GM18507 (cell line): ENCODE measurements at regions not wholly inside any gene's neighbourhood (a gene's known extent, or its start where the extent isn't known, plus 50 kb on each side); places are given as distances from the start of the nearest gene placed in this dataset.
"Not testable (repeated sequence)": the region's sequence is repeated elsewhere in the genome, so short reads cannot be mapped to it uniquely, and the experiment has no call there.

Experiments used
- DNase-seq: peaks from one replicate; pipeline ENCODE4 v3.0.0; 2011; ENCODE audit warnings: low read depth; ENCODE audit not compliant: insufficient read length; ENCODE audit errors: extremely low spot score
- FAIRE-seq: peaks from 2 replicates; lab custom pipeline; 2011; peaks lifted over from hg19 to GRCh38; lab: Jason Lieb, UNC

- FAIRE-seq, result no peak
- no peak for DNase-seq
These were observed 682.1 kb downstream of the MECOM start for GRCh38 chr3:168981396-168981795.

GRCh38 chr3:168977716-168978374, 685.7 kb downstream of the MECOM start:
- FAIRE-seq, result no peak
- no peak for DNase-seq

- FAIRE-seq (no peak), DNase-seq (no peak)
These were observed 686.5 kb downstream of the MECOM start for GRCh38 chr3:168976969-168977368.

GRCh38 chr3:168975576-168975975, 687.9 kb downstream of the MECOM start:
- FAIRE-seq, result no peak
- no peak for DNase-seq

- DNase-seq, result no peak
- no peak for FAIRE-seq
These were observed 688.7 kb downstream of the MECOM start for GRCh38 chr3:168974617-168975403.

- DNase-seq (no peak), FAIRE-seq (no peak)
These were observed 689.6 kb downstream of the MECOM start for GRCh38 chr3:168973897-168974296.

- no peak for DNase-seq
- no peak for FAIRE-seq
These were observed 690.3 kb downstream of the MECOM start for GRCh38 chr3:168973206-168973605.

- no peak for DNase-seq
- FAIRE-seq, result no peak
These were observed 694.9 kb downstream of the MECOM start for GRCh38 chr3:168968609-168969008.

- DNase-seq, result no peak
- no peak for FAIRE-seq
These were observed 698.8 kb downstream of the MECOM start for GRCh38 chr3:168964736-168965135.

GRCh38 chr3:168961271-168961670, 702.2 kb downstream of the MECOM start:
- DNase-seq, result no peak
- no peak for FAIRE-seq

GRCh38 chr3:168959731-168960130, 703.8 kb downstream of the MECOM start:
- DNase-seq, result no peak

GRCh38 chr3:168958466-168958865, 705.0 kb downstream of the MECOM start:
- FAIRE-seq (no peak), DNase-seq (no peak)

More at GRCh38 chr3:168959731-168960130, 703.8 kb downstream of the MECOM start:
- no peak for FAIRE-seq

GRCh38 chr3:168956076-168956475, 707.4 kb downstream of the MECOM start:
- FAIRE-seq (no peak), DNase-seq (no peak)

GRCh38 chr3:168952551-168952950, 711.0 kb downstream of the MECOM start:
- FAIRE-seq, result no peak
- no peak for DNase-seq

- DNase-seq (no peak), FAIRE-seq (no peak)
These were observed 711.6 kb downstream of the MECOM start for GRCh38 chr3:168951884-168952283.

GRCh38 chr3:168951368-168951767, 712.1 kb downstream of the MECOM start:
- DNase-seq (no peak), FAIRE-seq (no peak)

GRCh38 chr3:168950622-168951021, 712.9 kb downstream of the MECOM start:
- FAIRE-seq (no peak), DNase-seq (no peak)

- FAIRE-seq, result no peak
These were observed 723.8 kb downstream of the MECOM start for GRCh38 chr3:168939651-168940238.

GRCh38 chr3:168933614-168934013, 729.9 kb downstream of the MECOM start:
- DNase-seq (no peak), FAIRE-seq (no peak)

More at GRCh38 chr3:168939651-168940238, 723.8 kb downstream of the MECOM start:
- DNase-seq, result no peak

- FAIRE-seq, DNase-seq: not testable (repeated sequence)
These were observed 733.5 kb downstream of the MECOM start for GRCh38 chr3:168929997-168930396.

GRCh38 chr3:168926426-168926825, 737.1 kb downstream of the MECOM start:
- FAIRE-seq, result no peak
- DNase-seq, result no peak
